Activated T-helper 1 cell treated with Interleukin-2 at 50 U/mL for 16 hours (primary cell): ENCODE measurements at regions not wholly inside any gene's neighbourhood (a gene's known extent, or its start where the extent isn't known, plus 50 kb on each side); places are given as distances from the start of the nearest gene placed in this dataset.

ENCODE experiments used
- DNase-seq: peaks from one replicate; pipeline ENCODE4 v3.0.0-alpha.2; 2020; ENCODE audit warnings: low read depth

- DNase-seq: no peak
These were observed 269.6 kb upstream of the PLXNA2 start for GRCh38 chr1:208513799-208514198.

- DNase-seq: no peak
These were observed 270.9 kb upstream of the PLXNA2 start for GRCh38 chr1:208515129-208515528.

GRCh38 chr1:208516780-208517179 is 272.6 kb upstream of the PLXNA2 start:
- DNase-seq: no peak

GRCh38 chr1:208520438-208521099 is 276.4 kb upstream of the PLXNA2 start:
- DNase-seq: no peak

- DNase-seq: no peak
These were observed 277.4 kb upstream of the PLXNA2 start for GRCh38 chr1:208521534-208521933.

- DNase-seq: no peak
These were observed 278.8 kb upstream of the PLXNA2 start for GRCh38 chr1:208523007-208523406.

GRCh38 chr1:208524376-208524775 is 280.2 kb upstream of the PLXNA2 start:
- no peak for DNase-seq

- no peak for DNase-seq
These were observed 280.7 kb upstream of the PLXNA2 start for GRCh38 chr1:208524925-208525324.

GRCh38 chr1:208525417-208525816 is 281.2 kb upstream of the PLXNA2 start:
- DNase-seq: no peak

GRCh38 chr1:208526613-208527125 is 282.5 kb upstream of the PLXNA2 start:
- no peak for DNase-seq

- no peak for DNase-seq
These were observed 283.0 kb upstream of the PLXNA2 start for GRCh38 chr1:208527156-208527555.

- no peak for DNase-seq
These were observed 284.5 kb upstream of the PLXNA2 start for GRCh38 chr1:208528578-208529240.

- DNase-seq: no peak
These were observed 287.0 kb upstream of the PLXNA2 start for GRCh38 chr1:208531003-208531750.

GRCh38 chr1:208533746-208534598 is 289.8 kb upstream of the PLXNA2 start:
- DNase-seq: no peak

GRCh38 chr1:208534599-208534897 is 290.4 kb upstream of the PLXNA2 start:
- DNase-seq: no peak

GRCh38 chr1:208534979-208535378 is 290.8 kb upstream of the PLXNA2 start:
- DNase-seq: no peak

- no peak for DNase-seq
These were observed 291.3 kb upstream of the PLXNA2 start for GRCh38 chr1:208535511-208535910.

GRCh38 chr1:208536212-208536611 is 292.0 kb upstream of the PLXNA2 start:
- no peak for DNase-seq

GRCh38 chr1:208537198-208537597 is 293.0 kb upstream of the PLXNA2 start:
- DNase-seq: no peak

GRCh38 chr1:208538078-208538477 is 293.9 kb upstream of the PLXNA2 start:
- no peak for DNase-seq

- no peak for DNase-seq
These were observed 294.4 kb upstream of the PLXNA2 start for GRCh38 chr1:208538587-208538986.

- no peak for DNase-seq
These were observed 296.5 kb upstream of the PLXNA2 start for GRCh38 chr1:208540724-208541123.
